GM12874 (cell line): ENCODE measurements at regions not wholly inside any gene's neighbourhood (a gene's known extent, or its start where the extent isn't known, plus 50 kb on each side); places are given as distances from the start of the nearest gene placed in this dataset.

Experiments
- CTCF ChIP-seq: IDR thresholded peaks from 2 replicates; pipeline ENCODE4 v1.5.1; 2011; ENCODE audit warnings: low read depth, mild to moderate bottlenecking, control low read depth, low read length, moderate library complexity; ENCODE audit not compliant: insufficient read depth

GRCh38 chr2:38462121-38462661 is 85.1 kb upstream of the ATL2 start:
- no peak for TF ChIP-seq CTCF

- TF ChIP-seq CTCF, result no peak
These were observed 84.4 kb upstream of the ATL2 start for GRCh38 chr2:38461470-38461869.

GRCh38 chr2:38460313-38460712 is 83.2 kb upstream of the ATL2 start:
- TF ChIP-seq CTCF, result no peak

GRCh38 chr2:38454081-38454480 is 77.0 kb upstream of the ATL2 start:
- TF ChIP-seq CTCF, result no peak

- no peak for TF ChIP-seq CTCF
These were observed 73.4 kb upstream of the ATL2 start for GRCh38 chr2:38450509-38450908.

- no peak for TF ChIP-seq CTCF
These were observed 71.8 kb upstream of the ATL2 start for GRCh38 chr2:38448692-38449410.

GRCh38 chr2:38446906-38447561 is 70.0 kb upstream of the ATL2 start:
- TF ChIP-seq CTCF, result no peak
